GM12878 (cell line): ENCODE measurements at regions not wholly inside any gene's neighbourhood (a gene's known extent, or its start where the extent isn't known, plus 50 kb on each side); places are given as distances from the start of the nearest gene placed in this dataset.

Experiments used
- ATAC-seq: fragments of 200-7000 bp; cut with Tn5 transposase; 3 replicates; pipeline ENCODE4 v1.9.1; 2020; ENCODE audit warnings: mild to moderate bottlenecking, moderate library complexity
- BruUV-seq: library from RNA; stranded (reverse); fragments of 400-500 nt; replicated peaks from 2 replicates; lab custom pipeline; 2021; lab: Mats Ljungman, UMichigan
- CTCF ChIA-PET: fragments of 300-600 bp; sonication (Branson Sonifier 250); formaldehyde crosslinking; extraction: SDS; loops from one replicate; lab custom pipeline; 2021; ENCODE audit warnings: inconsistent platforms; lab: Yijun Ruan, JAX
- POLR2A ChIA-PET: fragments of 350-600 bp; formaldehyde crosslinking; extraction: SDS; loops from one replicate; lab custom pipeline; 2021; ENCODE audit warnings: inconsistent platforms; lab: Charles Lee
- RAD21 ChIA-PET: fragments of 300-600 bp; sonication (Branson Sonifier 250); formaldehyde crosslinking; loops from one replicate; lab custom pipeline; 2023; ENCODE audit warnings: antibody characterized with exemption; ENCODE audit not compliant: unreplicated experiment; lab: Charles Lee
- SMC1A ChIA-PET: fragments of 300-600 bp; sonication (Branson Sonifier 250); formaldehyde crosslinking; loops from one replicate; lab custom pipeline; 2023; ENCODE audit not compliant: unreplicated experiment, uncharacterized antibody; lab: Charles Lee
- DNase-seq: peaks from one replicate; pipeline ENCODE4 v3.0.0-alpha.2; 2011; ENCODE audit warnings: low read depth, low spot score
- FAIRE-seq: peaks from 3 replicates; lab custom pipeline; 2011; peaks lifted over from hg19 to GRCh38; lab: Jason Lieb, UNC
- H2AFZ ChIP-seq: 2 replicates; pipeline ENCODE4 v1.6.0; 2011; ENCODE audit warnings: low read depth, low read length, control low read depth; ENCODE audit not compliant: control insufficient read depth
- H3K27ac ChIP-seq: 2 replicates; pipeline ENCODE4 v1.5.1; 2011; ENCODE audit warnings: control low read depth; ENCODE audit not compliant: control insufficient read depth, insufficient read depth
- H3K27me3 ChIP-seq, 2 experiments: replicated peaks in 1 of 2; 2 replicates each; pipeline versions ENCODE4 v1.6.0 to v1.6.1; 2011; ENCODE audit warnings: low read length in 1 of 2; ENCODE audit not compliant: control insufficient read depth in 2 of 2, insufficient read depth in 2 of 2
- H3K36me3 ChIP-seq, 2 experiments: 2 replicates each; pipeline ENCODE4 v1.5.1; 2011; ENCODE audit warnings: low read length in 1 of 2; ENCODE audit not compliant: control insufficient read depth in 2 of 2, insufficient read depth in 2 of 2
- H3K4me1 ChIP-seq: 2 replicates; pipeline ENCODE4 v1.6.1; 2011; ENCODE audit warnings: mild to moderate bottlenecking, low read length, moderate library complexity, mixed read lengths; ENCODE audit not compliant: control insufficient read depth, insufficient read depth
- H3K4me2 ChIP-seq: 2 replicates; pipeline ENCODE4 v1.6.0; 2011; ENCODE audit warnings: control low read depth; ENCODE audit not compliant: control insufficient read depth, insufficient read depth
- H3K4me3 ChIP-seq: fragments of 200-600 bp; sonication (generic); 2 replicates; pipeline ENCODE4 v1.5.1; 2016
- H3K79me2 ChIP-seq: 2 replicates; pipeline ENCODE4 v1.6.0; 2011; ENCODE audit warnings: low read length; ENCODE audit not compliant: control insufficient read depth, insufficient read depth
- H3K9ac ChIP-seq: 2 replicates; pipeline ENCODE4 v1.8.0; 2011; ENCODE audit warnings: low read length, control low read depth, mixed read lengths; ENCODE audit not compliant: control insufficient read depth, insufficient read depth
- H3K9me3 ChIP-seq: replicated peaks from 3 replicates; pipeline ENCODE4 v1.5.1; 2011; ENCODE audit warnings: mild to moderate bottlenecking, low read length; ENCODE audit not compliant: control insufficient read depth, insufficient read depth
- H4K20me1 ChIP-seq: 2 replicates; pipeline ENCODE4 v1.6.0; 2011; ENCODE audit not compliant: control insufficient read depth, insufficient read depth
- BACH1 ChIP-seq: fragments of 450-650 bp; IDR thresholded peaks from 2 replicates; pipeline ENCODE4 v1.6.1; 2017; ENCODE audit warnings: mild to moderate bottlenecking, borderline replicate concordance
- ELK1 ChIP-seq: IDR thresholded peaks from 2 replicates; pipeline ENCODE4 v1.6.1; 2012; ENCODE audit warnings: low read depth, low read length, improper control_type of control experiment
- ESRRA ChIP-seq: IDR thresholded peaks from 2 replicates; pipeline ENCODE4 v1.6.1; 2012; ENCODE audit warnings: mild to moderate bottlenecking, low read length, improper control_type of control experiment
- FOS ChIP-seq: IDR thresholded peaks from 3 replicates; pipeline ENCODE4 v1.6.1; 2011; ENCODE audit warnings: borderline replicate concordance; ENCODE audit not compliant: insufficient read length; ENCODE audit errors: extremely low read depth
- IRF3 ChIP-seq: fragments of 450-650 bp; IDR thresholded peaks from 2 replicates; pipeline ENCODE4 v1.6.1; 2014; ENCODE audit warnings: mild to moderate bottlenecking
- MAX ChIP-seq: IDR thresholded peaks from 2 replicates; pipeline ENCODE4 v1.6.1; 2012; ENCODE audit warnings: low read depth, low read length, improper control_type of control experiment
- MXI1 ChIP-seq: fragments of 150-350 bp; IDR thresholded peaks from 2 replicates; pipeline ENCODE4 v1.6.1; 2011; ENCODE audit warnings: low read depth, mild to moderate bottlenecking, inconsistent platforms, low read length, improper control_type of control experiment
- NFYA ChIP-seq: IDR thresholded peaks from 2 replicates; pipeline ENCODE4 v1.6.1; 2011; ENCODE audit warnings: low read depth, mild to moderate bottlenecking, low read length, improper control_type of control experiment, borderline replicate concordance
- NR2F1 ChIP-seq: fragments of 450-650 bp; conservative IDR thresholded peaks from 2 replicates; pipeline ENCODE4 v1.6.1; 2017; ENCODE audit warnings: mild to moderate bottlenecking
- POLR2AphosphoS2 ChIP-seq: IDR thresholded peaks from 2 replicates; pipeline ENCODE4 v1.6.1; 2011; ENCODE audit warnings: low read depth, mild to moderate bottlenecking, low read length, improper control_type of control experiment, moderate library complexity
- RELA ChIP-seq: fragments of 450-650 bp; IDR thresholded peaks from 2 replicates; pipeline ENCODE4 v1.8.0; 2014; ENCODE audit warnings: borderline replicate concordance; ENCODE audit not compliant: partially characterized antibody
- RUNX3 ChIP-seq: IDR thresholded peaks from 2 replicates; pipeline ENCODE4 v1.6.1; 2012; ENCODE audit warnings: low read length, inconsistent platforms
- SIX5 ChIP-seq: IDR thresholded peaks from 2 replicates; pipeline ENCODE4 v1.6.1; 2011; ENCODE audit warnings: mild to moderate bottlenecking, low read depth, low read length, moderate library complexity; ENCODE audit not compliant: severe bottlenecking
- STAT3 ChIP-seq: IDR thresholded peaks from 2 replicates; pipeline ENCODE4 v1.6.1; 2011; ENCODE audit warnings: low read depth, low read length, improper control_type of control experiment
- YY1 ChIP-seq: IDR thresholded peaks from 2 replicates; pipeline ENCODE4 v1.6.1; 2011; ENCODE audit warnings: low read depth, mild to moderate bottlenecking, low read length
- ZBED1 ChIP-seq: IDR thresholded peaks from 2 replicates; pipeline ENCODE4 v1.6.1; 2016; ENCODE audit warnings: borderline replicate concordance
- ZNF217 ChIP-seq: fragments of 450-650 bp; IDR thresholded peaks from 2 replicates; pipeline ENCODE4 v1.6.1; 2017; ENCODE audit warnings: antibody characterized with exemption, mild to moderate bottlenecking
- ZSCAN29 ChIP-seq: fragments of 450-650 bp; IDR thresholded peaks from 2 replicates; pipeline ENCODE4 v1.6.1; 2017; ENCODE audit warnings: mild to moderate bottlenecking, moderate library complexity
- WGBS: methylation state at CpG from one replicate; pipeline ENCODE4 v1.1.6; 2016; ENCODE audit warnings: low lambda C conversion rate; ENCODE audit not compliant: insufficient replicate concordance, insufficient coverage; ENCODE audit errors: missing lambda C conversion rate; 5-methylcytosine and 5-hydroxymethylcytosine counted together
- in situ Hi-C: fragments of 300-500 bp; cut with MboI; formaldehyde crosslinking; loops from 9 replicates; pipeline ENCODE4 v1.14.3; 2018; ENCODE audit warnings: mixed read lengths
- intact Hi-C: fragments of 100-400 bp; cut with micrococcal nuclease; formaldehyde crosslinking; loops from one replicate; pipeline ENCODE4 v1.14.2; 2022; ENCODE audit not compliant: unreplicated experiment

GRCh38 chr7:67762516-67762915 is 765.9 kb downstream of the TYW1 start:
- ChIA-PET POLR2A (no interaction called here), RAD21 (no interaction called here), CTCF (no interaction called here)
- H3K4me3 ChIP-seq, result no peak overlapping the region
- no peak overlapping the region for H3K9ac ChIP-seq
- no peak overlapping the region for H2AFZ ChIP-seq
- H3K79me2 ChIP-seq, result no peaks in the 10 kb centered on the region
- intact Hi-C loops (no loop called here), in situ Hi-C loops (no loop called here)
- no peaks in the 10 kb centered on the region for H3K27me3 ChIP-seq
- BruUV-seq, result no TSS peak
- DNase-seq, result no peak
- no peaks in the 10 kb centered on the region; the same call in 2 of the 3 replicates for H3K9me3 ChIP-seq
- no peak for TF ChIP-seq IRF3
- no peak for TF ChIP-seq ZBED1
- TF ChIP-seq POLR2AphosphoS2, result no peak
- TF ChIP-seq, all 136 proteins: peak for 0
- Histone ChIP-seq H4K20me1 (no peaks in the 10 kb centered on the region), H3K27ac (no peak overlapping the region), H3K4me2 (no peak overlapping the region), H3K4me1 (no peaks in the 10 kb centered on the region), H3K36me3 (no peaks in the 10 kb centered on the region)
- FAIRE-seq (no peak), ATAC-seq (no peak)
- 25% methylated on average over 4 of the region's 4 CpGs for WGBS
- SMC1A ChIA-PET, result no interaction called here

GRCh38 chr7:67764289-67764688 is 767.7 kb downstream of the TYW1 start:
- no peak overlapping the region for H3K9ac ChIP-seq
- no peaks in the 10 kb centered on the region for H3K79me2 ChIP-seq
- ChIA-PET RAD21 (no interaction called here), CTCF (no interaction called here), POLR2A (no interaction called here), SMC1A (no interaction called here)
- H3K4me3 ChIP-seq, result no peak overlapping the region
- FAIRE-seq, result no peak
- BruUV-seq, result no TSS peak
- H3K27ac ChIP-seq, result no peak overlapping the region
- 7% methylated on average over 4 of the region's 4 CpGs for WGBS
- no peaks in the 10 kb centered on the region for H3K4me1 ChIP-seq
- no peak for ATAC-seq
- TF ChIP-seq MXI1 (no peak), RUNX3 (no peak), ESRRA (no peak), NFYA (no peak), FOS (no peak), NR2F1 (no peak), YY1 (no peak), STAT3 (no peak), ELK1 (no peak), SIX5 (no peak), RELA (no peak), ZNF217 (no peak), MAX (no peak), BACH1 (no peak), ZSCAN29 (no peak)
- no peak overlapping the region for H2AFZ ChIP-seq
- H3K4me2 ChIP-seq, result no peak overlapping the region
- H4K20me1 ChIP-seq, result no peaks in the 10 kb centered on the region
- H3K36me3 ChIP-seq, result no peaks in the 10 kb centered on the region
- in situ Hi-C loops, result no loop called here
- H3K27me3 ChIP-seq, result no peaks in the 10 kb centered on the region
- H3K9me3 ChIP-seq, result no peaks in the 10 kb centered on the region; the same call in 2 of the 3 replicates
- intact Hi-C loops, result no loop called here
- no peak for DNase-seq
